ENCODE measurements at regions not wholly inside any gene's neighbourhood (a gene's known extent, or its start where the extent isn't known, plus 50 kb on each side); places are given as distances from the start of the nearest gene placed in this dataset.
"Not testable (repeated sequence)": the region's sequence is repeated elsewhere in the genome, so short reads cannot be mapped to it uniquely, and the experiment has no call there.

DNA sequence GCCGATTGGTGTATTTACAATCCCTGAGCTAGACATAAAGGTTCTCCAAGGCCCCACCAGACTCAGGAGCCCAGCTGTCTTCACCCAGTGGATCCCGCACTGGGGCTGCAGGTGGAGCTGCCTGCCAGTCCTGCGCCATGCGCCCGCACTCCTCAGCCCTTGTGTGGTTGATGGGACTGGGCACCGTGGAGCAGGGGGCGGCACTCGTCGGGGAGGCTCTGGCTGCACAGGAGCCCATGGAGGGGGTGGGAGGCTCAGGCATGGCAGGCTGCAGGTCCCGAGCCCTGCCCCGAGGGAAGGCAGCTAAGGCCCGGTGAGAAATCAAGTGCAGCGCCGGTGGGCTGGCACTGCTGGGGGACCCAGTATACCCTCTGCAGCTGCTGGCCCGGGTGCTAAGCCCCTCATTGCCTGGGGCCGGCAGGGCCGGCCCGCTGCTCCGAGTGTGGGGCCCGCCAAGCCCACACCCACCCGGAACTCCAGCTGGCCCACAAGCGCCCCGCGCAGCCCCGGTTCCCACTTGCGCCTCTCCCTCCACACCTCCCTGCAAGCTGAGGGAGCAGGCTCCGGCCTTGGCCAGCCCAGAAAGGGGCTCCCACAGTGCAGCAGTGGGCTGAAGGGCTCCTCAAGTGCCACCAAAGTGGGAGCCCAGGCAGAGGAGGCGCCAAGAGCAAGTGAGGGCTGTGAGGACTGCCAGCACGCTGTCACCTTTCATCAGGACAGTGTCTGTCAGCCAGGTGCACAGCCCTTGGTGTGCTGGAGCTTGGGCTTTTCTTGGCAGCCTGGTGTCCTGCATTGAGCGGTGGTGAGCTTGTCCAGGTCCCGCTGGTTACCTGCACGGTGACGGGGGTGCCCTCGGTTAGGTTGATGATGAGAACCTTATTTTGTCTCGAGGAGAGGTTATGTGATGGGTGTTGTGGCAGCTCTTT is 185.5 kb downstream of the UBE3A start:
- intact Hi-C loops (cut with micrococcal nuclease); H3K27ac Mint-ChIP-seq; H3K27me3 Mint-ChIP-seq; H3K27ac ChIP-seq (ENCODE audit: low read depth, low read length); H3K27me3 ChIP-seq (ENCODE audit: control insufficient read depth in 2 of 2, insufficient read depth in 2 of 2, low read length in 2 of 2); H3K4me1 Mint-ChIP-seq; ATAC-seq; H3K4me3 ChIP-seq (ENCODE audit: low read length); H3K4me1 ChIP-seq (ENCODE audit: control insufficient read depth in 2 of 2, insufficient read depth in 2 of 2, low read length in 2 of 2); H3K36me3 ChIP-seq (ENCODE audit: control insufficient read depth in 2 of 3, insufficient read depth in 3 of 3, low read length in 3 of 3); H3K9me3 ChIP-seq (ENCODE audit: control insufficient read depth in 2 of 3, low read length in 3 of 3); H3K4me3 Mint-ChIP-seq; DNase-seq; POLR2A ChIA-PET; CTCF ChIA-PET: not testable (repeated sequence)
- Mint-ChIP-seq H3K36me3 (peaks cover 0 to 22% (median 0%) of the 10 kb centered on the region in 5 donors), H3K9me3 (peaks cover 20 to 54% (median 32%) of the 10 kb centered on the region in 11 donors)

DNA sequence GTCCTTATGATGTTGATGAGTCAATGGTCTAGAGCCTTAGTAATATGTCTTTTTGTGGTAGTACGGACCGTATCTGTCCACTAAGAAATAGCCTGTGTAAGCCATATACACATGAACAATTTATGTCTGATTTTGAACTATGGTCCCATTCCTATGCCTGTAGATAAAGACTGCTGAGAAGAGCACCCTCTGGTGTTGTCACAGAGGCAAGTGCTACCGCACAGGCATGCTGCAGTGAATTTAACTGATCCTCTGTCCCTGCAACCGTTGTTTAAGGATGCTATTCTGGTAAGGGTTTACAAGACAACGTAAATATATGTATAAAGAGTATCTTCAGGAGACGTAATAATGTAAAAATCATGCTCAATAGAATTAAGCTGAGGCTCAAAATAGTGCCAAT is 170.7 kb downstream of the UBE3A start:
- Histone ChIP-seq H3K36me3 (ENCODE audit: control insufficient read depth in 2 of 3, insufficient read depth in 3 of 3, low read length in 3 of 3) (no peaks in the 10 kb centered on the region), H3K9me3 (ENCODE audit: control insufficient read depth in 2 of 3, low read length in 3 of 3) (no peaks in the 10 kb centered on the region), H3K27me3 (ENCODE audit: control insufficient read depth in 2 of 2, insufficient read depth in 2 of 2, low read length in 2 of 2) (no peaks in the 10 kb centered on the region), H3K4me3 (ENCODE audit: low read length) (no peak overlapping the region), H3K4me1 (ENCODE audit: control insufficient read depth in 2 of 2, insufficient read depth in 2 of 2, low read length in 2 of 2) (no peaks in the 10 kb centered on the region), H3K27ac (ENCODE audit: low read depth, low read length) (no peak overlapping the region)
- DNase-seq (no peak), ATAC-seq (no peak)
- Mint-ChIP-seq H3K27me3 (peaks cover 0 to 6% (median 0%) of the 10 kb centered on the region in 5 donors), H3K4me3 (no peak overlapping the region), H3K9me3 (peaks cover 0 to 32% (median 6%) of the 10 kb centered on the region in 11 donors), H3K27ac (no peak overlapping the region), H3K4me1 (no peaks in the 10 kb centered on the region), H3K36me3 (peaks cover 0 to 3% (median 0%) of the 10 kb centered on the region in 5 donors)
- CTCF ChIA-PET = no interaction called here
- intact Hi-C loops (cut with micrococcal nuclease) = no loop called here
- POLR2A ChIA-PET = no interaction called here

Data from naive thymus-derived CD4-positive, alpha-beta T cell (primary cell).